Large intestine (tissue), 3 donors: ENCODE measurements at regions not wholly inside any gene's neighbourhood (a gene's known extent, or its start where the extent isn't known, plus 50 kb on each side); places are given as distances from the start of the nearest gene placed in this dataset.

Experiments
- DNase-seq, 2 donors: peaks; one replicate each; pipeline versions ENCODE4 v3.0.0 to v3.0.0-alpha.2; 2013
- H3K27ac ChIP-seq: one replicate; pipeline ENCODE4 v1.5.1; 2013; ENCODE audit warnings: low read length
- H3K27me3 ChIP-seq: 2 replicates; pipeline ENCODE4 v1.6.1; 2013; ENCODE audit warnings: low read length; ENCODE audit not compliant: control insufficient read depth, insufficient read depth
- H3K36me3 ChIP-seq: 2 replicates; pipeline ENCODE4 v1.6.1; 2013; ENCODE audit warnings: low read length; ENCODE audit not compliant: control insufficient read depth, insufficient read depth
- H3K4me1 ChIP-seq: one replicate; pipeline ENCODE4 v1.6.1; 2013; ENCODE audit warnings: low read length; ENCODE audit not compliant: control insufficient read depth, insufficient read depth
- H3K4me3 ChIP-seq: one replicate; pipeline ENCODE4 v1.5.1; 2013; ENCODE audit warnings: low read length
- H3K9me3 ChIP-seq: one replicate; pipeline ENCODE4 v1.6.1; 2013; ENCODE audit warnings: mild to moderate bottlenecking, low read depth, low read length, moderate library complexity; ENCODE audit not compliant: control insufficient read depth
- WGBS: methylation state at CpG from one replicate; pipeline ENCODE4 v1.1.5; 2013; ENCODE audit warnings: low lambda C conversion rate; ENCODE audit not compliant: insufficient coverage; 5-methylcytosine and 5-hydroxymethylcytosine counted together

DNA sequence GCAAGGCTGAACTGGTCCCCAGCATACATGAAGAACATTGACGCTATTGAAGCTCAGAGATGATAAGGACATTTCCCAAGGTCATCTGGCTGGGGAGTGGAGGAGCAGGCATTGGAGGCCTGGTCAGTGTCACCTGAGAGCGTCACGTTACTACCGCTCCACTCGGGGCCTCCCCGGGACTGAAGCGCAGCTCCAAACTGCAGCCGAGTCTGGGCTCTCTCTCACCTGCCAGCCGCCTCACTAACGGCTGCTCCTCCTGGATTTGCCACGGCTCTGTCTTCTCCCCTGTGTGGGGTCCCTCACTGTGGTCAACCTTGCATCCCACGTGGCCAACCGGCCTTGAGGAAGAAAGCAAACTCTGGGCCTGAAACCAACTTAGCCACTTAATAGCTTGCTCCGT is 111.3 kb downstream of the ADSS2 start:
- no peaks in the 10 kb centered on the region for H3K27me3 ChIP-seq
- WGBS = no CpG with 5 or more reads among the region's 14 CpGs
- no peaks in the 10 kb centered on the region for H3K36me3 ChIP-seq
- peaks cover 7% of the 10 kb centered on the region for H3K4me1 ChIP-seq
- H3K9me3 ChIP-seq = no peaks in the 10 kb centered on the region
- H3K27ac ChIP-seq = no peak overlapping the region
- DNase-seq = no peak
- no peak overlapping the region for H3K4me3 ChIP-seq

DNA sequence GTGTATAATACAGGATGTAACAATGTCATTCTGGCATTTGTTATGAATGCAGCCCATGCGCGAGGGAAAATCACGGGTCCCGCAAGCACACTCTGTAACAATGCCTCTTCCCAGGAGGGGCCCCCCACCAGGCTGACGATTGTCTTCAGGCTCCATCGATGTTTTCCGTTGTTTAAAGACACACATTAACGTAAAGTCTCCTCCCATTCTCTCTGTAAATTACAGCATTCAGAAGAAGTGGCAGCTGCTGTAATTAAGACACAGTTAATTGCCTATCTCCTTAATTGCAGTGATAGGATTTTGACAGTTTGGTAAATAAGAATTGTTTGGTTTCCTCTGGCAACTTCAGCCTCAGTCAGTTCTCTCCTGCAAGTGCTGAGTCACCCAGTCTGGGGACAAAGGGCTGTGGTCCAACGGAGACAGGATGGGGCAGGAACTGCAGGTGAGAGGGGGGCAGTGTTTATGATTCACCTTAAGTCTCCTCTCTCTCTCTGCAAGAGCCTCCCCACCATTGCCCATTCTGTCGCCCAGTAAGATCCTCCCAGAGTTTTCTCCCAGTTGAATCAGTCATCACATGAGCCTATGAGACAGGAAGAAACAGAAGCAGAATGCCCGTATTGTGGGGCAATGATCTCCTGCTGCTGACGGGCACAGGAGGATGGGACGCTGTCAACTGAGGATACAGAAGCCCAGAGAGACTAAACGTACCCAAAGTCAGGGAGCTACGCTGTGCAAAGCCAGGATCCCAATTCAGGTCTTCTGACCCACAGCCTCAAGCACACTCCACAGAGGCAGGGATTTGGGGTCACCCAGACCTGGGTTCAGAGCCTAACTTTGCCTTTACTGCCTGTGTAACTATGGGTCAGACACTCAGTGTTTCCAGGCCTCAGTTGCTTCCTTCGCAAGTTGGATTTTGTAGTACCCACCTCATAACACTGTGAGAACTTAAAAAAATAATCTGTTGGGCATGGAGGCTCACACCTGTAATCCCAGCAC is 110.0 kb downstream of the ADSS2 start:
- H3K36me3 ChIP-seq = no peaks in the 10 kb centered on the region
- no peaks in the 10 kb centered on the region for H3K27me3 ChIP-seq
- H3K4me1 ChIP-seq = peaks cover 11% of the 10 kb centered on the region
- H3K9me3 ChIP-seq = peaks cover 2% of the 10 kb centered on the region
- peak overlapping the region; percentile 33 for H3K27ac ChIP-seq
- DNase-seq = peak; percentile 80 to 91
- H3K4me3 ChIP-seq = no peak overlapping the region
- WGBS = 57% methylated on average over 3 of the region's 16 CpGs

DNA sequence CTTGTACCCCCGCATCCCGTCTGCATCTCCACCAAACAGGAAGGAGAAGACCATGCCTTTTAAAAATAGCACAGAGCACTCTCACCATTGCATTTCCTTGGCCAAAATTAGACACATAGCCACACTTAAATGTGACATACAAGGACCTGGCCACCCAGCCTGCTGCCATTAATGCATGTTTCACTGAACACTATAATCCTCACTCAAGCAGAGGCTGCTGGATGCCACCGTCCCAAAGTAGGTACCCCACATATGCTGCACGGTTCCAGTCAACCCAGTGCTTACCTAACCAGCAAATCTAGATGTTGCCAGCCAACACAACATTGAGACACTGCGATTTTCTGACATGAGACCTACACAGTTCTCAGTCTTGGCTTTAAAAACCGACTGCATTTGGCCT is 107.7 kb downstream of the ADSS2 start:
- Histone ChIP-seq H3K4me1 (peaks cover 23% of the 10 kb centered on the region), H3K36me3 (no peaks in the 10 kb centered on the region), H3K27me3 (no peaks in the 10 kb centered on the region), H3K27ac (no peak overlapping the region), H3K9me3 (peaks cover 2% of the 10 kb centered on the region), H3K4me3 (no peak overlapping the region)
- DNase-seq = no peak
- WGBS = 100% methylated on average over 2 of the region's 6 CpGs

DNA sequence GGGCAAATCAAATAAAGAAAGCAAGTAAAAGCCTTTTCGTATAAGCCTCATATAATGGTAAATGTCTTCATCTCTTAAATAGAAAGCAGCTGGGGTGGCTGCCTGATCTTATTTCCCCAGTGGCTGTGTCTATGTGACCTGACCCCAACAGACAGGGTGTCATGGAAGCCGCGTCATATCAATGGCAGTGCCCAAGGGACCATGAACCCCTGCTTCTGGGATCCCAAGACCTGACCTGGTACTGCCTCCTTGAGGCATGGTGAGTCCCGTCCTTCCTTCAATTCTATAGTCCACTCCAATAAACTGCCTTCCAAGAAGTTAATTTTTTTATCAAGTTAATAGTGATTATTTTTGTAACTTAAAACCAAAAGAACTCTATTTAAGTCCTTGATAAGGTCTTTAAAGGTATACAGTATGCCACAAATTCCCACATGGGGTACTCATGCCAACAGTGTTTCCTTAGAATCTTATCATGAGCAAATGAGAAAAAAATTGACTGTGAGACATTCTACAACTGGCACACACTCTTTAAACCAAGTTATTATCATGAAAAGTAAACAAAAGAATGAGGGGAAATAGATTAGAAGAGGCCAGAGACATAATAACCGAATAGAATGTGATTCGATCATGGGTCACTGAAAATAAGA is 104.6 kb downstream of the ADSS2 start:
- 11% methylated on average over 2 of the region's 6 CpGs for WGBS
- Histone ChIP-seq H3K9me3 (peaks cover 2% of the 10 kb centered on the region), H3K27me3 (no peaks in the 10 kb centered on the region), H3K36me3 (no peaks in the 10 kb centered on the region), H3K4me1 (peaks cover 30% of the 10 kb centered on the region), H3K27ac (peak overlapping the region; percentile 52), H3K4me3 (no peak overlapping the region)
- DNase-seq = peak in 1 of 2 donors; percentile 74

DNA sequence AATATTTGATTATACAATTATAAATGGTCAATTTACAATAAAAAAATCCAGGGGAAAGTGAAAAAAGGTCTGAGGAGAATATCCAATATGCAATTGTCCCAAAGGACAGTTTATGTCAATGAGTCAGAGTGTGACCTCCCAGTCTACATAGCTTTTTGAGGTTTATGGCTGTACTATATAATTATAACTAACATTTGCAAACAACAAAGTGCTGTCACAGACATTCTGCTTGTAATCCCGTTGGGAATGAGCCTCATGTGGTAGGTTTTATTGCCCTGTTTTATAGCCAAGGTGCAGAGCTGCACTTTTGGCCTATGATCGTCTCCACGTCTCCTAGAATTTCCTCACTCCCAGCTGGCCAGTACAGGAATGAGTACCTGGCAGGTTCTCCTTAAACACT is 103.8 kb downstream of the ADSS2 start:
- no peak overlapping the region for H3K4me3 ChIP-seq
- peaks cover 30% of the 10 kb centered on the region for H3K4me1 ChIP-seq
- H3K27me3 ChIP-seq = no peaks in the 10 kb centered on the region
- DNase-seq = peak; percentile 93 to 98
- H3K9me3 ChIP-seq = peaks cover 2% of the 10 kb centered on the region
- WGBS = no CpG with 5 or more reads among the region's 3 CpGs
- H3K36me3 ChIP-seq = no peaks in the 10 kb centered on the region
- H3K27ac ChIP-seq = peak overlapping the region; percentile 59

DNA sequence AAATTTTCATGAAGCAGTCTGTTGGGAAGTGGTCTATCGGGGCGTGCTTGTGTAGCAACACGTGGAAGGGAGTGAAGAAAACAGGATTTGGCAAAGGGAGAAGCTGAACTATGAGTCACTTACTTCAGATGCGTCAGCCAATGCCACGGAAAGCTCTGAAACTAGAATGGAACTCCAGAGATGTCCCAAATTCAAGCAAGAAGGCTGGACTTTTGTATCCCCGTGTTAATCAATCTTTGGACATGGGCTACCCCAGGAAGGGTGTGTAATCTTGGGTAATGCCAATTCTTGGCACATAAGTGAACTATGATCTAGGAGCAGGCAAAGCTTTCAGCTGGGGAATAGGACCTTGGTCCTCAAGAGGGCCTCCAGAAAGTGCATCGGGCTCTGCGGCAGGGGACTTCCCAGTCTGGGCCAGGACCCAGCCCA is 102.6 kb downstream of the ADSS2 start:
- Histone ChIP-seq H3K4me1 (peaks cover 33% of the 10 kb centered on the region), H3K27me3 (no peaks in the 10 kb centered on the region), H3K9me3 (peaks cover 2% of the 10 kb centered on the region), H3K36me3 (no peaks in the 10 kb centered on the region), H3K4me3 (no peak overlapping the region), H3K27ac (peak overlapping the region; percentile 59)
- WGBS = no CpG with 5 or more reads among the region's 8 CpGs
- peak in 1 of 2 donors; percentile 31 for DNase-seq

DNA sequence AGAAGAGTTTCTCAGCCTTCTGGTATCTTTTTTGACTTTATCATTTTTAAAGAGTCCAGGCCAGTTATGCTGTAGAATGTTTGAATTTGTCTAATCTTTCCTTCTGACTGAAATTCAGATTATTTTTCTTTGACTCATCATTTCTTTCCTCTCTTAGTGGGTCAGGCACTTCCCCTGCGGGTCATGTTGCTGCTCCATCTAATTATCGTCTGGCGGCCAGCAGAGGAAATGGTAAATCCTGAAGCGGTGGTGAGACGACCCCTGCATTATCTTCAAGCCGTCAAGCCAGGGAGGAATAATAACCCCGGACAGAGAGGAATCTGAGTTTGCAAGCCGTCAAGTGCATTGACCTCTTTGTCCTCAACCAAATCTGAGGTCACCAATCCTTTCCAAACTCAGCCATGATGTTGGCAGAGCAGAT is 102.1 kb downstream of the ADSS2 start:
- Histone ChIP-seq H3K4me3 (no peak overlapping the region), H3K36me3 (no peaks in the 10 kb centered on the region), H3K27ac (no peak overlapping the region), H3K4me1 (peaks cover 33% of the 10 kb centered on the region), H3K9me3 (peaks cover 2% of the 10 kb centered on the region), H3K27me3 (no peaks in the 10 kb centered on the region)
- no CpG with 5 or more reads among the region's 8 CpGs for WGBS
- no peak for DNase-seq

DNA sequence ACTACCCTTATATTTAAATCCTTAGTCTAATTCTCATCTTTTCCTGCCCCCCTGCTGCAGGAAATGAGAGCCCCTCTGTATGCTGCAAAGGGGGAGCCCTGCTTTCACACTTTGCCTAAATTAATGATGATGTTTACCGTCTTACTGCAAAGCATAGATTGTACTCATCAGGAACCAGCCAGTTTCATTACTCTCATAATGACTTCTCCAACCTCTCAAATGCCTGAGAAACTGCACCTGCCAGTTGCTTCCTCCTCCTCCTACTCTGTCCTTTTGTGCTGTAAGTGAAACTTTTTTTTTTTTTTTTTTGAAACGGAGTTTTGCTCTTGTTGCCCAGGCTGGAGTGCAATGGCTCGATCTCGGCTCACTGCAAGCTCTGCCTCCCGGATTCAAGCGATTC is 101.7 kb downstream of the ADSS2 start:
- Histone ChIP-seq H3K36me3 (no peaks in the 10 kb centered on the region), H3K4me3 (no peak overlapping the region), H3K27me3 (no peaks in the 10 kb centered on the region), H3K4me1 (peaks cover 33% of the 10 kb centered on the region), H3K9me3 (peaks cover 2% of the 10 kb centered on the region), H3K27ac (no peak overlapping the region)
- peak in 1 of 2 donors; percentile 48 for DNase-seq
- WGBS = 33% methylated on average over 1 of the region's 6 CpGs

DNA sequence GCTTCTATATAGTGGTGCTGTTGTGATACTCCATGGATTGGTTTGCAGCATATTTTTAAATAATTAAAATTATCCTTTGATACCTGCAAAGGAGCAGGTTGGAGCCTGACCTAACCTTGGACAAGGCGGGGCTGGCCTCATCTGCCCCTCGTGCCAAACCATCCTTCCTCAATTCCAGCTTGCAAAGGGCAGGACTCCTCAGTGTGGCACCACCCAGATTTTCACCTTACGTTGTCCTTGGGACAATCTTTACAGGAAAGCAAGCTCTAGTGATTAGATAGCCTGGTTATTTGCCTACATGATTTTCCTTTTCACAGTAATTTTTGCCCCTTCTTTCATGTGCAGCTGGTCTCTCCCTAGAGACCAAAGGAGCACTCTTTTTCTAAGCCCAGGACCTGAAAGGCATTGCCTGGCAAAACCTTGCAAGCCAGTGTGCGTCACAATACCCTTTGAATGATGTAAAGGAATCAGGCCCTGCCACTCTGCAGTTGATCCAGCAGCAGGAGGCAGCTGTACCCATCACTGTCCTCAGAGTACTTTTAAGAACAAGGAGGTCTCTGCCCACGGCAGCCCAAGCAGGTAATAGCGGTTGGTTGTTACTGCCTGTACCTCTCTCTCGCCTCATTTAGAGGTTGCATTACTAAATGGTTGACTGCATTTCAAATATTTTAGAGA is 99.4 kb downstream of the ADSS2 start:
- H3K27me3 ChIP-seq = no peaks in the 10 kb centered on the region
- DNase-seq = peak in 1 of 2 donors; percentile 33
- no peaks in the 10 kb centered on the region for H3K36me3 ChIP-seq
- peaks cover 24% of the 10 kb centered on the region for H3K4me1 ChIP-seq
- H3K9me3 ChIP-seq = no peaks in the 10 kb centered on the region
- no CpG with 5 or more reads among the region's 7 CpGs for WGBS
- H3K4me3 ChIP-seq = no peak overlapping the region
- no peak overlapping the region for H3K27ac ChIP-seq

DNA sequence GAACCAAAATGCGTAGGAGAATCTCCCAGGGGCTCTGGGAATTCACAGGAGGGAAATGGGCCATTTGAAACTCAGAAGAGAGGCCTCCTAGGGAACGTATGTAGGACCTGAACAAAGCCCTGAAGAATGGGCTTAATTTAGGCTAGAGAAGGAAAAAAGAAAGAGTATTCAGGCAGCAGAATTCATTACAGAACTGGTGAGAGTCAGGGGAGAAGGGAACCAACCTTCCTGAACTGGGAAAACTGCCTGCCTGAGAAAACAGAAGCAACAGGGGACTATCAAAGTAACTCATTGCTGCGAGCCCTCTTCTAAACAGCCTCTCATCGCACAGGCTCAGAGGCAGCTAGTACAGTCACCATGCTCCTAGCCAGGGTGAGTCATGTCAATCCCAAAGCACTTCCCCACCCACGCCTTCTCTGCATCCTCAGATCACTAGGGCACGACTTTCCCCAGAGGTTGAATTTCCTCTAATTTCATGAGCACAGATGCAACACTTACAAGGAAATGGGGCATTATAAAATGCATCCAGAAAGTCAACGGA is 98.1 kb downstream of the ADSS2 start:
- no peak overlapping the region for H3K4me3 ChIP-seq
- no peak overlapping the region for H3K27ac ChIP-seq
- peaks cover 20% of the 10 kb centered on the region for H3K4me1 ChIP-seq
- 80% methylated on average over 2 of the region's 7 CpGs for WGBS
- H3K27me3 ChIP-seq = no peaks in the 10 kb centered on the region
- no peaks in the 10 kb centered on the region for H3K36me3 ChIP-seq
- no peaks in the 10 kb centered on the region for H3K9me3 ChIP-seq
- peak; percentile 31 to 59 for DNase-seq
